ENCODE measurements at regions not wholly inside any gene's neighbourhood (a gene's known extent, or its start where the extent isn't known, plus 50 kb on each side); places are given as distances from the start of the nearest gene placed in this dataset.

DNA sequence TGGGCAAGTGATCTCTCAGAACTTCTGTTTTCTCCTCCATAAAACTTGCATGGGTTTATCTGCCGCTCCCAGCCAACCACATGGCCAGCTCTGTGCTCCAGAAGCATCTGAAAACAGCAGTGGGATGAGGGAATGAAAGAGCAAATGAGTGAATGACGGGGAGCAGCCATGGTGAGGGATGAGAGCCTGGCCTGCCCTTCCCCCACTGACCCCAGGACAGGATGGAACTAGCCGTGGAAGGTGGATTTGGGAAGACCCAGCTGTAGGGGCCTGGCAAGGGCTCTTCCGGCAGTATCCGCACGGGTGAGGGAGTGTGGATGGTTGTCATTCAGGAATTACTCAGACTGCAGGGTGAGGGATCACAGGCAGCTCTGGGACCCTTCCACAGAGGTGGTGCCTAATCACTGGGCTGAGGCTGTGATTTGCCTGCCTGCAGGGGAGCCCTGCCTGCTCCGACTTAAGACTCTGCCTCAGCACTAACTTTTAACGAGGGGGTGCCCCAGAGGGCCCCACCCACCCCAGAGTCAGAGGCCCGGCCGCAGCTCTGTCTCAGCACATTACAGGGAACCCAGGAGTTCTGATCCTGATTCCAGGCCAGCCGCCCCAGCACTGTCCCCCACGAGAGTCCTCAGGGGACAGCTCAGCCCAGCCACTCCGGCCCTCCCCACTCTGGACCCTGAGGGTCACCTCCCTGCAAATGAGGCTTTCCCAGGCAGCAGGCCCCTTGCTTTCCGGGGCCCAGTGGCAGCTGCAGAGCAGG lies 136.8 kb upstream of the C14orf180 start:
- no peak for ATAC-seq
- H3K27ac ChIP-seq: no peak overlapping the region
- DNase-seq: no peak
- no peak overlapping the region for H3K4me3 ChIP-seq
- no peaks in the 10 kb centered on the region for H3K9me3 ChIP-seq
- intact Hi-C loops (cut with DNase I; ENCODE audit: low total_unique reads) (no loop called here), in situ Hi-C loops (cut with MboI; ENCODE audit: low sequenced_read_pairs in 4 of 4) (no loop called here)
- no peaks in the 10 kb centered on the region for H3K4me1 ChIP-seq
- H3K27me3 ChIP-seq: peaks cover 0 to 12% (median 1%) of the 10 kb centered on the region in 3 donors
- TF ChIP-seq, protein P1, sequence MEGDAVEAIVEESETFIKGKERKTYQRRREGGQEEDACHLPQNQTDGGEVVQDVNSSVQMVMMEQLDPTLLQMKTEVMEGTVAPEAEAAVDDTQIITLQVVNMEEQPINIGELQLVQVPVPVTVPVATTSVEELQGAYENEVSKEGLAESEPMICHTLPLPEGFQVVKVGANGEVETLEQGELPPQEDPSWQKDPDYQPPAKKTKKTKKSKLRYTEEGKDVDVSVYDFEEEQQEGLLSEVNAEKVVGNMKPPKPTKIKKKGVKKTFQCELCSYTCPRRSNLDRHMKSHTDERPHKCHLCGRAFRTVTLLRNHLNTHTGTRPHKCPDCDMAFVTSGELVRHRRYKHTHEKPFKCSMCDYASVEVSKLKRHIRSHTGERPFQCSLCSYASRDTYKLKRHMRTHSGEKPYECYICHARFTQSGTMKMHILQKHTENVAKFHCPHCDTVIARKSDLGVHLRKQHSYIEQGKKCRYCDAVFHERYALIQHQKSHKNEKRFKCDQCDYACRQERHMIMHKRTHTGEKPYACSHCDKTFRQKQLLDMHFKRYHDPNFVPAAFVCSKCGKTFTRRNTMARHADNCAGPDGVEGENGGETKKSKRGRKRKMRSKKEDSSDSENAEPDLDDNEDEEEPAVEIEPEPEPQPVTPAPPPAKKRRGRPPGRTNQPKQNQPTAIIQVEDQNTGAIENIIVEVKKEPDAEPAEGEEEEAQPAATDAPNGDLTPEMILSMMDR (IDR thresholded peaks at IDR 0.05 in 4 of 5, conservative IDR thresholded peaks at IDR 0.05 in 1 of 5): no peak
- TF ChIP-seq POLR2A (IDR thresholded peaks at IDR 0.05): no peak
- no peaks in the 10 kb centered on the region for H3K36me3 ChIP-seq

DNA sequence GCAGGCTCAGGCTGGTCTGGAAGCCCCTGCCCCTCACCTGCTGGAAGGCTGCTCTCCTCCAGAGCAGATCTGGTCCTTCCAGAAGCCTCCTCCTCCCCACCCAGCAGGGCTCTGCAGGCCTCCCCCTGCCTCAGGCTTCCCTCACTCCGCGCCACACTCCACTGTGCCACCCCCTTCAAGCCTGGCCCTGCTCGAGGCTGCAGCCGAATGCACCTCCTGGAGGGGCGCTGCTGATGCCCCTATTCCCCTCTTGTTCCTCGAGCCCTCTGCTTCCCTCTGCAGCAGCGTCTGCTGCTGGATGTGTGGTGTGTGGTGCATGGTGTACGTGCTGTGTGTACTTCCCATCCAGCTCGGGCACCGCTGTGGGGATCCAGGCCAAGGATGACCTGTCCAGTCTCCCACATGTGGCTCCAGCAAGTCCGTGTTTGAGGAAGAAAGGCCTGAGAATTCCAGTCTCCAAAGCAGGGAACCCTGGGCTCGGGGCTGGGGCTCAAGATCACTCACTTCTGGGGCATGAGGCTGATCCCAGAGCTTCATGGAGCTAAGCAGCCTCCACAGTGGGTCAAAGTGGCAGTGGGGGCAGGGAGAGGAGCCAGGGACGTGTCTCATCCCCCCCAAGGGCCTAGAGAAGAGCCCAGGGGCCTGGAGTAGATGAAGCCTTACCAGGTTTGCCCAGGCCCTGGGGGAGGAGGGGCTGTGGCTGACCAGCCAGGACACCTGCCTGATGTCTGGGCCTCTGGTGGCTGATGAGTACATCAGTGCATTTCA lies 136.0 kb upstream of the C14orf180 start:
- in situ Hi-C loops (cut with MboI; ENCODE audit: low sequenced_read_pairs in 4 of 4) (no loop called here), intact Hi-C loops (cut with DNase I; ENCODE audit: low total_unique reads) (no loop called here)
- no peak for DNase-seq
- Histone ChIP-seq H3K36me3 (no peaks in the 10 kb centered on the region), H3K27ac (no peak overlapping the region), H3K27me3 (peaks cover 0 to 15% (median 8%) of the 10 kb centered on the region in 3 donors), H3K4me1 (no peaks in the 10 kb centered on the region), H3K9me3 (peaks cover 0 to under 1% (median 0%) of the 10 kb centered on the region in 3 donors), H3K4me3 (no peak overlapping the region)
- no peak for ATAC-seq
- TF ChIP-seq, protein P1 (IDR thresholded peaks at IDR 0.05 in 4 of 5, conservative IDR thresholded peaks at IDR 0.05 in 1 of 5): no peak
- TF ChIP-seq POLR2A (IDR thresholded peaks at IDR 0.05): no peak

DNA sequence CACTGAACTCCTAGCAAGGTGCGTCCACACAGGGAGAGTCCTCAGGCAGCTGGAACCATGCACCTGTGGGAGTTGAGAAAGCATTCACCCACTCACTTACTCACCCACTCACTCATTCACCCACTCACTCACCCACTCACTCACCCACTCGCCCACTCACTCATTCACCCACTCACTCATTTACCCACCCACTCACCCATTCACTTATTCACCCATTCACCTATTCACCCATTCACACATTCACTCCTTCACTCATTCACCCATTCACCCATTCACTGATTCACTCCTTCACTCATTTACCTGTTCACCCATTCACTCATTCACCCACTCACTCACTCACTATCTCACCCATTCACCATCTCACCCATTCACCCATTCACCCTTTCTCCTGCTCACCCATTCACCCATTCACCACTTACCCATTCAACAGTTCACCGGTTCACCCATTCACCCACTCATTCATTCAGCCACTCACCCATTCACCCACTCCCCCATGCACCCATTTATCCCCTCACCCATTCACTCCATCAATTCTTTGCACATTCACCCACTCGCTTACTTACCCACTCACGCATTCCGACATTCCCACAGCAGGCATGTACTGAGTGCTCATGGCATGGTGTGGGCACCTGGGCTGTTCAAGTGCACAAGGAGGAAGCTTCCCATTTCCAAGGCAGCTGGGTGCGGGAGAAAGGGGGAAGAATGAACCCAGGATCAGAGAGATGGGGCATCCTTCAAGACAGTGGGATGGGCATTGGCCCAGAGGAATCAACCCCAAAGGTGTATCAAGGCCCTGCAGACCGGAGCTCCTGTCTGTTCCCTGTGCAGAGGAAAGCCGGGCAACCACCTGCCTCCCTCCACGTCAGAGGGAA lies 135.2 kb upstream of the C14orf180 start:
- intact Hi-C loops (cut with DNase I; ENCODE audit: low total_unique reads): no loop called here
- peaks cover 0 to 9% (median 0%) of the 10 kb centered on the region in 3 donors for H3K9me3 ChIP-seq
- H3K4me3 ChIP-seq: no peak overlapping the region
- in situ Hi-C loops (cut with MboI; ENCODE audit: low sequenced_read_pairs in 4 of 4): no loop called here
- H3K27me3 ChIP-seq: peaks cover 0 to 15% (median 15%) of the 10 kb centered on the region in 3 donors
- H3K36me3 ChIP-seq: no peaks in the 10 kb centered on the region
- no peak overlapping the region for H3K27ac ChIP-seq
- ATAC-seq (no peak), DNase-seq (no peak)
- no peaks in the 10 kb centered on the region for H3K4me1 ChIP-seq
- TF ChIP-seq POLR2A (IDR thresholded peaks at IDR 0.05): no peak
- TF ChIP-seq, protein P1 (IDR thresholded peaks at IDR 0.05 in 4 of 5, conservative IDR thresholded peaks at IDR 0.05 in 1 of 5): no peak

DNA sequence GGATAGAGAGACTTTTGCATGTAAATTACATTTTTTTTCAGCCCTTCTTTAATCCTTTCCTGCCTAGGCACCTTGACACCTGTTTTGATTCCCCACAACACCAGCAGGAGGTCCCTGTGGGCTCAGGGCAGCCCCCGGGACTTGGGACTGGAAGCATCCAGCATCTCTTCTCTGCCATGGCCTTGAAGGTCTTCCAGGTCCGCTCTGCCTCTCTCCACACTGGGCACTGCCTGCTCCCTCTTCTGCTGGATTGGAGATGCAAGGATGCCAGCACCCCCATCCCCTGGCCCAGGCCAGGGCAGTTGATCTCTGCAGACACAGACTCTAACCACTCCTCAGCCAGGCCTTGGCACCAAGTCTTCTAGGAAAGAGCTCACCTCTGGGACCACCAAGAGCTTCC lies 134.5 kb upstream of the C14orf180 start:
- Histone ChIP-seq H3K4me1 (no peaks in the 10 kb centered on the region), H3K36me3 (no peaks in the 10 kb centered on the region), H3K4me3 (no peak overlapping the region), H3K27me3 (peaks cover 0 to 15% (median 15%) of the 10 kb centered on the region in 3 donors), H3K27ac (no peak overlapping the region), H3K9me3 (peaks cover 0 to 10% (median 0%) of the 10 kb centered on the region in 3 donors)
- TF ChIP-seq POLR2A (IDR thresholded peaks at IDR 0.05): no peak
- TF ChIP-seq, protein P1 (IDR thresholded peaks at IDR 0.05 in 4 of 5, conservative IDR thresholded peaks at IDR 0.05 in 1 of 5): no peak
- ATAC-seq (no peak), DNase-seq (no peak)
- intact Hi-C loops (cut with DNase I; ENCODE audit: low total_unique reads): no loop called here
- in situ Hi-C loops (cut with MboI; ENCODE audit: low sequenced_read_pairs in 4 of 4): no loop called here
